Dedifferentiated amniotic fluid mesenchymal stem cell (primary cell): ENCODE measurements at regions not wholly inside any gene's neighbourhood (a gene's known extent, or its start where the extent isn't known, plus 50 kb on each side); places are given as distances from the start of the nearest gene placed in this dataset.
A peak's percentile ranks its signal among the peaks of the same experiment; 100 is the strongest.

ENCODE experiments used
- DNase-seq: peaks from one replicate; pipeline ENCODE4 v3.0.0-alpha.2; 2016; ENCODE audit errors: extremely low spot score

DNA sequence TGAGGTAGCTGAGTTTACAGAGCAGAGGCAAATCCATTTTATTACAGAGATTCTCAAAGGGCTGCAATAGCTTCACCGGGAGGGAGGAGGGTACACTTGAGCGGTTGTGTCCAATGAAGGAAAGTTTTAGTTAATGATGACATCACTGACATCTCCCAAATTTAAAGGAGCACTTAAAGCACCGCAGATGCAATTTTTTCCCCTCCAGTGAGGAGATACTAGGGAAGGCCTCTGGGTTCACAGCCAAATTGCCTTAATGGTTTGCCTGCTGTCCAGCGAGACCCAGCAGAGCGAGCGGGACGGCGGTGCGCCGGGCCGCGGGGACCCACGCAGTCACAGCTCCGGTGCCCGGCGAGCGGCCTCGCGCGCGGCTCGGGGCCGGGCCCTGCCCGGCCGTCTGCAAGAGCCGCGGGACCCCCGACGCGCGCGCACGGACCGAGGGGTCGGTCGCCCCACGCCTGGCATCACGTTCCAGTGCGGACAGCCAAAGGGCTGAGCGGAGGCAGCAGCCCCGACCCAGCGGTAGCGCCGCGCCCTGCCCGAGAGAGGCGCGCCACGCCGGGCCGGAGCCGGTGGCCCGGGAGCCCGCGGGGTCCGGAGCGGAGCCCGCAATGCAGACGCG is 160.5 kb upstream of the CHRNA7 start:
- DNase-seq, result no peak

DNA sequence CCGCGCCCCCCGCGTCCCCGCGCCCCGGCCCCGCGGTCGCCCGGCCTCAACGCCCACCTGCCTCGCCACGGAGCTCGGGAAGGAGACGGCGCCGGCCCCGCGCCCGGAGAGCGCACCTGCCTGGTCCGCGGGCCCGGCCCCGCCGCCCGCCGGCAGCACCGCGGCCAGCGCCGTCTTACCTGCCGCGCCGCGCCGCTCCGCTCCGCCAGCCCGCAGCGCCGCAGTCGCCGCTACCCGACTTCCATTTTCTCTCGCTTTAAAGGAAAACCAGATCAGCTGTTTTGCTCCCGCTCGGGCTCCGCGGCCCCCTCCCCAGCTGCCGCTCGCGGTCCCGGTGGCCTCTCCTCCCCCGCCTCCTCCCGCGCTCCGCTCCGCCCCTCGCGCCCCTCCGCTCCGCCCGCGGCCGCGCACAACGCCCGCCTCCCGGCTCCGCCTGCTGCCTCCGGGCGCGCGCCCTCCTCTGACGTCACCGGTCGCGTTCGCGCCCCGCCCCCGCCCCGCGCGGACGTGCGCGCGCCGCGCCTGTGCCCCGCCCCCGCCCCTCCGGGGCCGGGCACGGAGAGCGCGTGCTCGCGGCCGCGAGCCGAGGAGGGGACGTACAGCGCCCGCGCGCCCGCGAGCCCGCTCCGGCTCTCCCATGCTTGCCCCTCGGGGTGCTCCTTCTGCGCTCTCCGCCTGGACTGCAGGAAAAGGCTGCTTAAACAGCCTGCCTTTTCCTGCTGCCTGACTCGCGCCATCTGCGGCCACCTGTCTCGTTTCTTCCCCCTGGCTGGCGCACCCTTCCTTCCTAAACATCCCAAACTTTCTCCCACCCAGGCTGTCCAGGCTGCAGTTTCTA is 159.8 kb upstream of the CHRNA7 start, which contains the start of gene OTUD7A:
TSS of gene OTUD7A (minus strand) at position 346 of the 838 bp plus-strand sequence.
- peak; percentile 65 for DNase-seq

DNA sequence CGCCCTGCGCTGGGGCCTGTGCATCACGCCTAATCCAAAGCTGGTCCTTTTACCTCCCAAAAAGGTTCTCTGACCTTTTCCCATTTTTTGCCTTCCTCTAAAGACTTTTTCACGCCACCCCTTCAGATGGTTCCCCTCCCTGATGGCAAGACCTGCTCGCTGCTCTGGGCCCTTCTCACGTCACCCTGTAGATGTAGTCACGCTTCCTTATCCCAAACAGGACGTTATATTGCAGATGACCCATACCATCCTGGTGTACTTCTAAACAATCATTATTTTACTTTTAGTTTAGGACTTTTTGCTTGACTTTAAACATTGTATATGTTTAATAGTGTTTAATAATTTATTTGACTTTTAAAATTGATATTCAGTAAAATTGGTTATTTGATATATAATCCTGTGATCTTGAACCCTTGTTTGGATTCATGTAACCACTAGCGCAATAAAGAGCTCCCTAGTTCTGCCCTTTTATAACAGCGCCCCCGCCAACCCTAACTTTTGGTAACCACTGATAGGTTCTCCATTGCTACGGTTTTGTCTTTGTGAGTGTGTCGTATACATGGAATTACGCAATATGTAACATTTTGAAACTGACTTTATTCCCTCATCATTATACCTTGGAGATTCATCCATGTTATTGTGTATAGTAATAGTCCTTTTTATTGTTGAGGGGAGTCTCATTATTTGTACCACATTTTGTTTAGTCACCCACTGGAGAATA is 159.0 kb upstream of the CHRNA7 start:
- no peak for DNase-seq

DNA sequence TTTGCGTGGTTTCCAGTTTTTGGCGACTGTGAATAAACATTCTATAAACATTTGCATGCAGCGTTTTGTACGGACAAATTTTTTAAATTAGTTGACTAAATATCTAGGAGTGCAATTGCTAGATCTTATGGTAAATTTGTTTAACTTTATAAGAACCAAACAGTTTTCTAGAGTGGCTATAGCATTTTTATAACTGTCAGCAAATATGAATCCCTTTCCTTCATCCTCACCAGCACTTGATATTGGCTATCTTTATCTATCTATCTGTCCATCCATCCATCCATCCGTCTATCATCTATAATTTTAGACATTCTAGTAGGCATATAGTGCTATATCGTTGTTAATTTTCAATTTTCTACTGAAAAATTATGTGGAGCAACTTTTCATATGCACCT is 158.4 kb upstream of the CHRNA7 start:
- DNase-seq, result no peak

DNA sequence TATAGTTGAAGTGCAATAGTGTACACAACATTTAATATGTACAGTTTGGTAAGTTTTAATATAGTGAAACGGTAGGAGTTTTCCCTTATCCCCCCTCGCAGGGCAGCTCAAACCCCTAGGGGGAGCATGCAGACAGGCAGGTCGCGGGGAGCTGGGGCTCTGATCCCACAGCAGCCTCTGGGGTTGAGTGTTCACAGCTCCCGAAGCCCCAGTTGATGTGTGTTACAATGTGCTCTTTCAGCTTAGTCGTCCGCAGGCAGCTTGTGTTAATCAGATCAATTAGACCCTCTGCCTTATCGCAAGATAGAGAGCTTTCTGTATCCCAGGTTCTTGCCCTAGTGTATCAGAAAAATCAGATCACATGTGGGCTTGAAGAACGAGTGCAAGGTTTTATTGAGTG is 143.1 kb upstream of the CHRNA7 start:
- DNase-seq, result no peak

DNA sequence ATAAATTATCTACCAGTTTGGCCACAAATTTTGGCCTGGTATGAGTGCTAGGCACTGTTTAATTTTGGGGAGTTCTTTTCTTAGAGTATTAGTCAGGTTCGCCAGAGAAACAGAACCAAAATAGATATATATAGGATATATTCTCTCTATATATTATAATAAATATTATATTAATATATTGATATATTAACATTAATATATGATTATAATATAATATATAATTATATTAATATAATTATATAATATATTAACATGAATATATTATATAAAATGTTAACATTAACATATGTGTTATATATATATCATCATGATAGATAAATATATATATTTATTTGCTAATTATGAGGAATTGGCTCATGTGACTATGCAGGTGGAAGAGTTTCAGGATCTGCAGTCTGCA is 137.8 kb upstream of the CHRNA7 start:
- no peak for DNase-seq

DNA sequence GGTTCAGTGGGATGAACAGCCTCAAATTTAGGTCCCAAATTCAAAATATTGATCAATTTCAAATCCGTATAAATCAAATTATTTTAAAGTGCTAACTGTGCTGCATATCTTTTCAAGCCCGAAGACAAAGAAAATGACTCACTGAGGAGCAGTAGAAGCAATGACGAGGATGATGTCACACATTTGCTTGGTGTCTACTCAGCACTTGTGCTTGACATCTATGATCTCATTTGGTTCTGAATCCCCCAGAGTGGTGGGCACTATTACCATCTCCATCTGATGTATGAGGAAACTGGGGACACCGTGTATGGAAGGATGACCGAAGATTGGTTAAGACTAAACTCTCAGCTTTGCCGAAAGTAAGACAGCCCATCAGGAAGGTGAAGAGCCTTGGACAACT is 136.5 kb upstream of the CHRNA7 start:
- DNase-seq, result no peak

DNA sequence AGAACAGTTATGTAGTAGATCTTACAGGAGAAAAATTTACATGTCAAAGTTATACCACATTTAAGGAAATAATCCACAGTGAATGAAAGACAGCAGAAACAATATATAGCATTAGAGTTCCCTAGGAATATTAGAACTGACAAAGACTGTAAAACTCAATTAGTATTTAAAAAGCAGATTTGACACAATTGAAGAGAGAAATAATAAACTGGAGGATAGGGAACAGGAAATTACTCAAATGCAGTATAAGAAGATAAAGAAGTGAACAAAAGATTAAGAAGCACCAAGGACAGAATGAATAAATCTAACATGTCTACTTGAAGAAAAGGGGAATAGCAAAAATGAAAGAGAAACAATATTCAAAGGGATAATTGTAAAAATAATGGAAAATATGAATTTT is 132.6 kb upstream of the CHRNA7 start:
- no peak for DNase-seq

DNA sequence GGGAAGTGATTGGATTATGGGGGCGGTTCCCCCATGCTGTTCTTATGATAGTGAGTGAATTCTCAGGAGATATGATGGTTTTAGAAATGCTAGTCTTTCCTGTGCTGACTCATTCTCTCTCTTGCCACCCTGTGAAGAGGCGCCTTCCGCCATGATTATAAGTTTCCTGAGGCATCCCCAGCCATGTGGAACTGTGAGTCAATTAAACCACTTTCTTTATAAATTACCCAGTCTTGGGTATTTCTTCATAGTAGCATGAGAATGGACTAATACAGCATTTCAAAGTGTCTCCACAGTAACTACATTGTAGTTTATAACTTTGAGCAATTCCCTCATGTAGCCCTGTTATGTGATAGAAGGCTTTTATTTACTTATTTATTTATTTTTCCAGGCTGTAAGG is 128.8 kb upstream of the CHRNA7 start:
- DNase-seq, result no peak

DNA sequence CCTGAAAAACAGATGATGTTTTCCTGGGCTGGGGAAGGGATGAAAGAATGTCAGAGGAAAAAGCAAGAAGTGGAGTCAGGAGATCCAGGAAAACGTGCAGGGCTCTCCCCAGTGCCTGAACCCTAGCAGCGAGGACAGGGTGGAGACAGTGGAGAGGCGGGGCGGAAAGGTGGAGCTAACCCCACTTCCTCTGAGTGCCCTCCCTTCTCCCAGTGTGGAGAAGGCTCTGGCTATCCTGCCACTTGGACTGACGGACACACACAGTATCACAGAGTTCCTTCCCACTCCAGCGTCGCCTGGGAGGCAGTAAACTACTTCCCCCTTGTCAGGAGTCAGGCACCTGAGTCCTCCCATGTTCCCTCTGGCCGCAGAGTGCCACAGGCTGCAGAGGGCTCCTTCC is 125.3 kb upstream of the CHRNA7 start:
- DNase-seq, result no peak

DNA sequence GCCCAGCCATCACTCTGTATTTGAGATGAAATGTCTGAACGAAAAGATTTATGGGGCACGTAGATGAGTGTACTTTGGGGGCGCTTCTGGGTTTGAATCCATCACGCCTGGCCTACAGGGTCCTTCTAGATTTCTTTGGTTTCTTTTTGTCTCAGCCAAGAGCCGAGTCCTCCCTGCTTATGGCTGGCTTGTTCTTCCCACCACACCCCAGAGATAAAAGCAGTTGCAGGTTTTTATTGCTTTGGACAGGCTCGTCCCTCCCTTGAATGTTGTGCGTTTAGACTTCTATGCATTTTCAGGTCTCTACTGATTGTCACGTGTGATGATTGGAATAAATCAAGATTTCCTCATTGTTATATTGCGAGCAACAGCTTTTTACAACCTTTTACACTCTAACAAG is 104.8 kb upstream of the CHRNA7 start:
- DNase-seq, result no peak

DNA sequence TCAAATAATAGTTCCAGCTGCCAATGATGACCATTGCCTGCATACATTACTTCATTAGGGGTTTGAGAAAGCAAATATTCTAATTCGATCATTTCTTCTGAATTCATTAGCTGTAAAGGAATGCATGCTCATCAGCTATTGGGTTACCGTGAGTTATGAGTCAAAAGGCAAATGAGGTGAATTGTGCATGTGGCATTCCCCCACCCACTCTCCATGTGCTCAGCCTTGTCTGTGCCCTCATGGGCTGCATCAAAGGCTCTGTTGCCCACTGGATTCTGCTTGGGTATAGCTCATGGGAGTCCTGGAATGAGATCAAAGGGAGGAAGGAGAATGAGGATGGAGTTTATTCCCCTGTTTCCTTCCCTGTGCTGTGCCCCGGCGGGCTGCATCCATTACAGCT is 99.3 kb upstream of the CHRNA7 start:
- DNase-seq, result no peak

DNA sequence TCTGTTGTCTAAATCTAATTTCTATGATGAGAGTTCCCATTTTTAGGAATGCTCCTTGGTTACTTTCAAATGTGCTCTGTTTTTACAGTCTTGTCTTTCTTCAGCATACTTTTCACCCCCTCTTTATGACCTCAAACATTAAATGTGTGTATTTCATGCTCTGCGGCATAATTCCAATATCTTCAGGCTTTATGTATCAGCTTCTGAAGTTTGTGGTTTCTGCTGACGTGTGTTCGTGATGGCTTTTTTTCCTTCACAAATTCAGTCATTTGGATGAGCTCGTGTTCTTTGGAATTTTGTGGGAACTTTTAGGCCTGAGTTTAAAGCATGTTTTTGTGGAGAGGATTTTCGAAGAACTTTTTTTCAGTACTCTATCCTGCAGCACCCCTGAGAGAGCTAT is 97.7 kb upstream of the CHRNA7 start:
- DNase-seq, result no peak

DNA sequence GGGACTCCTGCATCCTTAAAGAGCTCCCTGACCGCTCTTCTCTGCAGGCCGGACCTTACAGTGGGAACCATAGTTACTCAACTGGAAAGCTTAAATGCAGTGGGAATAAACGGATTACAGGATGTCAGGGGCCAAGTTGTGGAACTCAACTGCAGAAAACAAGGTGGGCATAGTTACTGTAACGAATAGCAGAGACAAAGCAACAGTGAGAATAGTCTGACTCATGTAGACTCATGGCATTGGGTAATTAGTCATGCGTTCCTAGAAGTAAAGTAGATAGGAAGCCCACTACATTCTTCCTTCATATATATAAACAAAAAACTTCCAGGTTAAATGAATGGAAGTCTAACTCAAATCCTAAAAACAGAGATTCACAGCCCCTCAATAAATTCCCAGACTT is 95.5 kb upstream of the CHRNA7 start:
- DNase-seq, result no peak

DNA sequence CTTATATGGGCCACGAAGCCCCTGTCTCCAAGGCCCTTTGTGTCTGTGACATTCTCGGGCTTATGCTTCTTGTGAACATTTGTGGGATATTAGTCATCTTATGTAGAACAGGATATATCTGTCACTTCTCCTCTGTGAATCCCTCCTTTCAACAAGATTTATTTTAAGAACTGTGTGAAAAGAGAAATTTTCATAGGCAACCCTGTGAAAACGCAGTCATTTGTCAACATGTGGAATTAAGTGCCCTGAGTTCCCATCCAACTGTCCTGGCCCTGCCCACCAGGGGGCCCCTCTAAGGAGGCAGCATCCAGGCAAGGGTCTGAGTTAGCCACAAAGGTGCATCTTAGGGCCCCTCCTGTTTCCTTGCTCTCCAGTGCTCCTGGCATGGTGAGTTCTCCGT is 76.8 kb upstream of the CHRNA7 start:
- DNase-seq, result no peak

DNA sequence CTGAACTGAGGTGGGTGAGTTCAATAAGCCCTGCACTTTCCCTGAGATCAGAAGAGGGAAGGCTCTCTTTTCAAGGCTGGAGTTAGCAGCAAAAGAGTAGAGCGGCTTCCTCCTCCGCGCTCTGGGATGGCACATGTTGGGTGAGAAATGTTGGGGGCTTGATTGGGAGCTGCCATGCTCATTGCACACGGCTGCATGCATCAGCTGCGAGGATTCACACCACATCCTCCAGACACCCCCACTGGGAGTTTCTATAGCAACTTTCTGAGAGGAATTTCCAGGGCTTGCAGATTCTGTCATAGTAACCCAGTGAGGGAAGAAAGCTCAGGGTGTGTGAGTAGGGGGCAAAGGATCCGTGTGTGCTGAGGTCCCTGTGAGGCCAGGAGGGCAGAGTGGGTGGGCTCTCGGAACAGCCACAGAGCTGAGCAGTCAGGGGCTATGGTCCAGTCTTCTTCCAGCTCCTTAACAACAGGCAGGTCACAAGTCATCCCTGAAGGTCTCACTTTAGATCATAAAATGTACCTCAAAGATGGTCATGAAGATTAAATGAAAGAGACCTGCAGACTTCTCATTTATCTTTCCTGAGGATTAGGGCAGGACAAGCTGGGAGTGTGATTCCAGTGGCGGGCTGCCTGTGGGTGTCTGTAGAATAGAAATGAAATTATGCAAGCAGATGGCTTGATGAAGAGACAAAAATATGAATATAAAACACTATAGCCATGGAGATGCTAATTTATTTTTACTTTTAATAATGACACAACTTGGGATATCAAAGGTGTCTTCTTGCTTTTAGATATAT is 75.7 kb upstream of the CHRNA7 start:
- DNase-seq, result no peak

DNA sequence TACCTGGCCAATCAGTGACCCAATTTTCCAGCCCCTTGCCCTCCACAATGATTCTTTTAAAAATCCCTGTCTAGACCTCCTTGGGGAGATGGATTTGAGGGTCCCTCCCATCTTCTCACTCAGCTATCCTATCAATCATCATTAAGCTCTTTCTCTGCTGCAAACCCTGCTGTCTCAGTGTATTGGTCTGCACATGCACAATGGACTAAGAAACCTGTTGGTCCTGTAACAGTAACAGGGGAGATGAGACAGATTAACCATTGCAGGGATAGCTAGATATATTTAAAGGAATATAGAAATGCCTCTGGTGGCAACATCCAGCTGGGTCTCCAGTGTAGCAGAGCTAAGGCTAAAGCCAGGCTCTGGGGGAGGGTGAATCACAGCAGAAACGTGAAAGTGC is 74.6 kb upstream of the CHRNA7 start:
- no peak for DNase-seq

DNA sequence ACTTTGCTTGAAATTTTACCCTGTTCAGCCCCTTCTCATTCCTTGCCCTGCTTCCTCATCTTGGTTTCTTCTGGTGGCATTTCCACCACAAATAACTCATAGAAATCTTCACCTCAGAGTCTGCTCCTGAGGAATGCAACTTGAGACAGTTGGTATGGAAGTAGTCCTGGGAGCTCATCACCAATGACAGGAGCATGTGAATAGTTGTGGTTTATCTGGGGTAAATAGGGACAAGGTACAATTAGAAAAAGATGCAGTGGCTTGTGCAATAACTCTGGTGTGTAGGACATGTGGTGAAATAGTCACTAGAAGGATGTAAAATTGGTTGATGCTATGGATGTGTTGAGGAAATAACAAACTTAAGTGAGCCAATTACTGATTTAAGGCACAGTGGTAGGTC is 72.7 kb upstream of the CHRNA7 start:
- no peak for DNase-seq

DNA sequence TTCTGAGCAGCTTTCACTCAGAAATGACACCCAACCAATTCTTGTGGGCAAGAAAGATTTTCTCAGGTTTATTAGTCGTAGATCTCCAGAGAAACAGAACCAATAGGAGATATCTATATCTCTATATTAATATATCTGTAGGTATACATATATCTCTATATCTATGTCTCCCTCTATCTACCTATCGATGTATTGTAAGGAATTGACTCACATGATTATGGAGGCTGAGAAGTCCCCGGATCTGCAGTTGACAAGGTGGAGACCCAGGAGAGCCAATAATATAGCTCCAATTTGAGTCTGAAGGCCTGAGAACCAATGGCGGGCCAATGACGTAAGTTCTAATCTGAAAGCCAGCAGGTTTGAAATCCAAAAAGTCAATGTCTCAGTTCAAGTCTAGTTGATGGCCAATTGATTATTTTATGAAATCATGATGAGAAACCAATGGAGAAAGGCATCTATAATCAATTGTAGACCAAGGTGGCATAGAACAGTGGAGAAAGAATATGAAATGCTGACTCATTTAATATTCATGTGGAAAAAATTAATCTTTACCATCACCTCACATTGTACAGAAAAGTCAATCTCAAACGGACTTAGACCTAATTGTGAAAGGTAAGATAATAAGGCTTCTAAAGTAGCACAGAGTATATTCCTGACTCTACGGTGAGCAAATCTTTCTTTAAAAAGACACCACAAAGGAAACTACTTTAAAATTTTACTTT is 65.6 kb upstream of the CHRNA7 start:
- no peak for DNase-seq

DNA sequence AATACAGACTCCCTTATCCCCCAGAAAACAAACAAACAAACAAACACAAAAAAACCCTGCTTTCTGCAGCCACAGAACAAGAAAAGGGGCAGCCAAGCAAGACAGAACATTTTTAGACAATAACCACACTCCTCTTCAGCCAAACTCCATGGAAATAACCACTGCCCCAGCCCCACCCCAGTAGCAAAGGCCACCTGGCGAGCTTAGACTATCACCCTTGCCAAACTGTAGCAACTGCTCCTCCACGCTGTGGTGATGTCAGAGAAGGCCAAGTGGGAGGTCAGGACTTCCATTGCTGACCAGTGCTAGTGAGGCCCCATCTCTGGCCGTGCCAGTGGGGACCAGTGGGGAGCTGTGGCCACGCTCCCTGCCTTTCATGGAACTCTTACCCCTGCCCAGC is 60.3 kb upstream of the CHRNA7 start:
- no peak for DNase-seq

DNA sequence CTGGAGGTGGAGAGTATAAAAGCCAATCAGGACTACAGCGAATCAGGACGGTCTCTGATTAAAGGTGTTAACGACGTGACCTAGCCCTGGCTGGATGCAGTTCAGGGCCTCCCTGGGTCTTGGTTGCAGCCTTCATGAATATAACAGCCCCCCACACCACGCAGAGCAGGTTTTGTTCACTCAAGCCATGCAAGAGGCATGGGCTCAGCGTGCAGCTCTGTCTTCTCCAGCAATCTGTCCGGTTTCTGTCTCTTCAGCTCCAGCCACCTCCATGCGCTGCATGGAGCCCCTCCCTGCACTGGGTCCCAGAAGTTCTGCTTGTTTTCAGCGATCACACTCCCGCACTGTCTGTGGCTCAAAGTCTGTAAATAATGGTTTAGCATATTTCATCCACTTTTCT is 57.1 kb upstream of the CHRNA7 start:
- DNase-seq, result no peak
